ENCODE measurements at regions not wholly inside any gene's neighbourhood (a gene's known extent, or its start where the extent isn't known, plus 50 kb on each side); places are given as distances from the start of the nearest gene placed in this dataset.

DNA sequence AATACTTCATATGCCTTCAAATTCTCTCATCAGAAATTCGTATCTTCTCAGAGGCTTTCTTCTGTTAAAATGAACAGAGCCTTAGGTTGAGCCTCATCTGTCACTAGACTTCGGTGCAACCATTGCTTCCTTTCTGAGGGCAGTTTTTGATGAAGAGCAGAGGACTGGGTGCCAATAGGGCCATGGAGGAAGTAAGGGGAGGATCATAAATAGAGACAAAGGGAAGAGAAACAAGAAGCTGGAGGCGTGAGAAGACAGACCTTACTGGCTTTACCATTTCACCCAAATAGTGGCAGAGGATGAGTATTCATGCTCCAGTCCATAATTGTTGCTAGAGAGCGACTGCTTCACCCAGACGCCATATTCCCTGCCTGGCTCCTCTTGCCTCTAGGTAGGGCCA lies 215.6 kb upstream of the PKDCC start:
- TF ChIP-seq JUND (IDR thresholded peaks at IDR 0.05) = no peak
- TF ChIP-seq CTCF (IDR thresholded peaks at IDR 0.05; ENCODE audit: low read depth, low read length, missing input control) = no peak
- TF ChIP-seq EGR1 (IDR thresholded peaks at IDR 0.05; ENCODE audit: low read depth in 2 of 2) = no peak
- TF ChIP-seq GABPA (IDR thresholded peaks at IDR 0.05 in 1 of 2, conservative IDR thresholded peaks at IDR 0.05 in 1 of 2) = no peak
- no peak for TF ChIP-seq YY1 (IDR thresholded peaks at IDR 0.05)
- no peak for TF ChIP-seq MAX (IDR thresholded peaks at IDR 0.05)
- TF ChIP-seq, protein P1, sequence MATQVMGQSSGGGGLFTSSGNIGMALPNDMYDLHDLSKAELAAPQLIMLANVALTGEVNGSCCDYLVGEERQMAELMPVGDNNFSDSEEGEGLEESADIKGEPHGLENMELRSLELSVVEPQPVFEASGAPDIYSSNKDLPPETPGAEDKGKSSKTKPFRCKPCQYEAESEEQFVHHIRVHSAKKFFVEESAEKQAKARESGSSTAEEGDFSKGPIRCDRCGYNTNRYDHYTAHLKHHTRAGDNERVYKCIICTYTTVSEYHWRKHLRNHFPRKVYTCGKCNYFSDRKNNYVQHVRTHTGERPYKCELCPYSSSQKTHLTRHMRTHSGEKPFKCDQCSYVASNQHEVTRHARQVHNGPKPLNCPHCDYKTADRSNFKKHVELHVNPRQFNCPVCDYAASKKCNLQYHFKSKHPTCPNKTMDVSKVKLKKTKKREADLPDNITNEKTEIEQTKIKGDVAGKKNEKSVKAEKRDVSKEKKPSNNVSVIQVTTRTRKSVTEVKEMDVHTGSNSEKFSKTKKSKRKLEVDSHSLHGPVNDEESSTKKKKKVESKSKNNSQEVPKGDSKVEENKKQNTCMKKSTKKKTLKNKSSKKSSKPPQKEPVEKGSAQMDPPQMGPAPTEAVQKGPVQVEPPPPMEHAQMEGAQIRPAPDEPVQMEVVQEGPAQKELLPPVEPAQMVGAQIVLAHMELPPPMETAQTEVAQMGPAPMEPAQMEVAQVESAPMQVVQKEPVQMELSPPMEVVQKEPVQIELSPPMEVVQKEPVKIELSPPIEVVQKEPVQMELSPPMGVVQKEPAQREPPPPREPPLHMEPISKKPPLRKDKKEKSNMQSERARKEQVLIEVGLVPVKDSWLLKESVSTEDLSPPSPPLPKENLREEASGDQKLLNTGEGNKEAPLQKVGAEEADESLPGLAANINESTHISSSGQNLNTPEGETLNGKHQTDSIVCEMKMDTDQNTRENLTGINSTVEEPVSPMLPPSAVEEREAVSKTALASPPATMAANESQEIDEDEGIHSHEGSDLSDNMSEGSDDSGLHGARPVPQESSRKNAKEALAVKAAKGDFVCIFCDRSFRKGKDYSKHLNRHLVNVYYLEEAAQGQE (IDR thresholded peaks at IDR 0.05) = no peak
- no peak for TF ChIP-seq FOXA1 (IDR thresholded peaks at IDR 0.05)
- no peak for TF ChIP-seq HNF4A (conservative IDR thresholded peaks at IDR 0.05)
- TF ChIP-seq HNF4G (IDR thresholded peaks at IDR 0.05) = no peak
- no peak for TF ChIP-seq ATF3 (IDR thresholded peaks at IDR 0.05)
- no peak for TF ChIP-seq SP1 (IDR thresholded peaks at IDR 0.05)
- TF ChIP-seq RAD21 (IDR thresholded peaks at IDR 0.05) = no peak
- TF ChIP-seq TAF1 (conservative IDR thresholded peaks at IDR 0.05) = no peak
